ENCODE measurements at regions not wholly inside any gene's neighbourhood (a gene's known extent, or its start where the extent isn't known, plus 50 kb on each side); places are given as distances from the start of the nearest gene placed in this dataset.

GRCh38 chr10:3530783-3531645 lies 254.0 kb downstream of the KLF6 start:
- Histone ChIP-seq H3K79me2 (ENCODE audit: insufficient read depth, low read length) (no peaks in the 10 kb centered on the region), H2AFZ (ENCODE audit: low read length) (no peak overlapping the region), H3K9me3 (ENCODE audit: insufficient read depth, low read depth, low read length) (no peaks in the 10 kb centered on the region), H3K4me2 (ENCODE audit: low read depth, low read length, poor library complexity, severe bottlenecking) (no peak overlapping the region), H3K4me3 (ENCODE audit: low read length, poor library complexity, severe bottlenecking) (no peak overlapping the region), H3K9ac (ENCODE audit: low read depth, low read length, poor library complexity, severe bottlenecking) (no peak overlapping the region), H3K27me3 (ENCODE audit: insufficient read depth, low read length, poor library complexity, severe bottlenecking) (no peaks in the 10 kb centered on the region), H3K9me2 (replicated peaks; ENCODE audit: low read depth, low read length) (no peaks in the 10 kb centered on the region), H3K4me1 (ENCODE audit: insufficient read depth, low read length, poor library complexity, severe bottlenecking) (no peaks in the 10 kb centered on the region), H3F3A (ENCODE audit: low read depth) (no peaks in the 10 kb centered on the region), H3K36me3 (ENCODE audit: insufficient read depth, low read length) (no peaks in the 10 kb centered on the region), H4K20me1 (ENCODE audit: insufficient read depth, low read length, poor library complexity, severe bottlenecking) (no peaks in the 10 kb centered on the region)
- TF ChIP-seq CTCF (conservative IDR thresholded peaks at IDR 0.05; ENCODE audit: low read length) (no peak), EZH2phosphoT487 (IDR thresholded peaks at IDR 0.05; ENCODE audit: borderline replicate concordance) (no peak)

GRCh38 chr10:3530346-3530745 lies 254.7 kb downstream of the KLF6 start:
- Histone ChIP-seq H3K36me3 (ENCODE audit: insufficient read depth, low read length) (no peaks in the 10 kb centered on the region), H4K20me1 (ENCODE audit: insufficient read depth, low read length, poor library complexity, severe bottlenecking) (no peaks in the 10 kb centered on the region), H3K4me2 (ENCODE audit: low read depth, low read length, poor library complexity, severe bottlenecking) (no peak overlapping the region)

DNA sequence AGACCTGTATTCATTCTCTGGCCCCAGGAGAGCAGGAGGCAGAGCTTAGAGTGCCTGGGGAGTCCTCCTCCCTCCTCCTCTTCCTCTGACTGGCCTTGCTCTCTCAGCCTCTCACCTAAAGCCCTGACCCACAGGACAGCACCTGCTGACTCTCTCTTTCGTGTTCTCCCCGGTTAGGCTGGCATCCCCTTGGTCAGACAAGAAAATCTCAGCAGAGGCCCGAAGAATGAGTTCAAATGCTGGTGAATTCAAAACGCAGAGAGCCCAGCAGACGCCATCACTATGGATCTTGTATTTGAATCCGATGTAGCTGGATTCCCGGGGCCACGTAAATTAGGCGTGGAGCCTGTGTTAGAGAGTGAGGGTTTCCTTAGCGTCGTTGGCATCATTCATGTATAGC lies 255.3 kb downstream of the KLF6 start:
- Histone ChIP-seq H3K79me2 (ENCODE audit: insufficient read depth, low read length) (no peaks in the 10 kb centered on the region), H3K9ac (ENCODE audit: low read depth, low read length, poor library complexity, severe bottlenecking) (no peak overlapping the region), H3K4me2 (ENCODE audit: low read depth, low read length, poor library complexity, severe bottlenecking) (no peak overlapping the region), H3F3A (ENCODE audit: low read depth) (no peaks in the 10 kb centered on the region), H3K4me1 (ENCODE audit: insufficient read depth, low read length, poor library complexity, severe bottlenecking) (no peaks in the 10 kb centered on the region), H3K9me2 (replicated peaks; ENCODE audit: low read depth, low read length) (no peaks in the 10 kb centered on the region), H4K20me1 (ENCODE audit: insufficient read depth, low read length, poor library complexity, severe bottlenecking) (no peaks in the 10 kb centered on the region), H3K36me3 (ENCODE audit: insufficient read depth, low read length) (no peaks in the 10 kb centered on the region), H3K9me3 (ENCODE audit: insufficient read depth, low read depth, low read length) (no peaks in the 10 kb centered on the region), H3K27me3 (ENCODE audit: insufficient read depth, low read length, poor library complexity, severe bottlenecking) (no peaks in the 10 kb centered on the region), H2AFZ (ENCODE audit: low read length) (no peak overlapping the region), H3K4me3 (ENCODE audit: low read length, poor library complexity, severe bottlenecking) (no peak overlapping the region)
- TF ChIP-seq EZH2phosphoT487 (IDR thresholded peaks at IDR 0.05; ENCODE audit: borderline replicate concordance), result no peak
- no peak for TF ChIP-seq CTCF (conservative IDR thresholded peaks at IDR 0.05; ENCODE audit: low read length)

More at GRCh38 chr10:3530346-3530745, 254.7 kb downstream of the KLF6 start:
- Histone ChIP-seq H3K9me2 (replicated peaks; ENCODE audit: low read depth, low read length) (no peaks in the 10 kb centered on the region), H3K9ac (ENCODE audit: low read depth, low read length, poor library complexity, severe bottlenecking) (no peak overlapping the region), H3K9me3 (ENCODE audit: insufficient read depth, low read depth, low read length) (no peaks in the 10 kb centered on the region), H3K79me2 (ENCODE audit: insufficient read depth, low read length) (no peaks in the 10 kb centered on the region), H2AFZ (ENCODE audit: low read length) (no peak overlapping the region), H3F3A (ENCODE audit: low read depth) (no peaks in the 10 kb centered on the region), H3K4me3 (ENCODE audit: low read length, poor library complexity, severe bottlenecking) (no peak overlapping the region), H3K27me3 (ENCODE audit: insufficient read depth, low read length, poor library complexity, severe bottlenecking) (no peaks in the 10 kb centered on the region), H3K4me1 (ENCODE audit: insufficient read depth, low read length, poor library complexity, severe bottlenecking) (no peaks in the 10 kb centered on the region)
- TF ChIP-seq CTCF (conservative IDR thresholded peaks at IDR 0.05; ENCODE audit: low read length) (no peak), EZH2phosphoT487 (IDR thresholded peaks at IDR 0.05; ENCODE audit: borderline replicate concordance) (no peak)
